H9 (cell line): ENCODE measurements at regions not wholly inside any gene's neighbourhood (a gene's known extent, or its start where the extent isn't known, plus 50 kb on each side); places are given as distances from the start of the nearest gene placed in this dataset.

Experiments used
- DNase-seq: peaks from one replicate; pipeline ENCODE4 v3.0.0-alpha.2; 2017
- H2AFZ ChIP-seq: one replicate; pipeline ENCODE4 v1.6.1; 2013; ENCODE audit warnings: mild to moderate bottlenecking, low read length, control low read depth, moderate library complexity
- H2AK5ac ChIP-seq: 2 replicates; pipeline ENCODE4 v1.6.1; 2013; ENCODE audit warnings: low read length, control low read depth, mixed read lengths; ENCODE audit not compliant: insufficient read length
- H2BK120ac ChIP-seq: one replicate; pipeline ENCODE4 v1.6.1; 2013; ENCODE audit warnings: low read depth, mild to moderate bottlenecking, low read length, control low read depth, inconsistent platforms; ENCODE audit not compliant: poor library complexity, severe bottlenecking
- H2BK12ac ChIP-seq: 2 replicates; pipeline ENCODE4 v1.6.1; 2013; ENCODE audit warnings: low read length, control low read depth, mixed read lengths, low read depth; ENCODE audit not compliant: insufficient read length
- H2BK15ac ChIP-seq: 2 replicates; pipeline ENCODE4 v1.6.1; 2013; ENCODE audit warnings: low read depth, low read length, control low read depth
- H2BK20ac ChIP-seq: one replicate; pipeline ENCODE4 v1.6.1; 2013; ENCODE audit warnings: low read depth, mild to moderate bottlenecking, low read length, control low read depth, inconsistent platforms; ENCODE audit not compliant: poor library complexity, severe bottlenecking
- H2BK5ac ChIP-seq: 2 replicates; pipeline ENCODE4 v1.6.1; 2013; ENCODE audit warnings: low read length, control low read depth, mixed read lengths; ENCODE audit not compliant: insufficient read length
- H3K14ac ChIP-seq: 2 replicates; pipeline ENCODE4 v1.6.1; 2013; ENCODE audit warnings: low read length, control low read depth; ENCODE audit not compliant: insufficient read depth
- H3K18ac ChIP-seq: 2 replicates; pipeline ENCODE4 v1.6.1; 2013; ENCODE audit warnings: low read depth, mild to moderate bottlenecking, mixed read lengths, low read length, control low read depth; ENCODE audit not compliant: insufficient read length
- H3K23ac ChIP-seq: 2 replicates; pipeline ENCODE4 v1.6.1; 2013; ENCODE audit warnings: low read length, control low read depth, mixed read lengths, low read depth; ENCODE audit not compliant: insufficient read length
- H3K23me2 ChIP-seq: 2 replicates; pipeline ENCODE4 v1.6.1; 2013; ENCODE audit warnings: low read depth, mild to moderate bottlenecking, mixed read lengths, low read length, control low read depth; ENCODE audit not compliant: insufficient read length, poor library complexity, severe bottlenecking
- H3K27ac ChIP-seq: 2 replicates; pipeline ENCODE4 v1.5.1; 2013; ENCODE audit warnings: low read length, control low read depth, mixed read lengths, low read depth; ENCODE audit not compliant: insufficient read length
- H3K27me3 ChIP-seq: 2 replicates; pipeline ENCODE4 v1.6.1; 2013; ENCODE audit warnings: low read length, control low read depth, inconsistent platforms; ENCODE audit not compliant: insufficient read depth
- H3K4ac ChIP-seq: 2 replicates; pipeline ENCODE4 v1.6.1; 2013; ENCODE audit warnings: low read depth, mild to moderate bottlenecking, control low read depth, inconsistent platforms, low read length, moderate library complexity
- H3K4me1 ChIP-seq: 2 replicates; pipeline ENCODE4 v1.6.1; 2013; ENCODE audit warnings: low read length, control low read depth, inconsistent platforms; ENCODE audit not compliant: insufficient read depth
- H3K4me2 ChIP-seq: 2 replicates; pipeline ENCODE4 v1.6.1; 2013; ENCODE audit warnings: low read length, control low read depth, mixed read lengths; ENCODE audit not compliant: insufficient read length, insufficient read depth
- H3K56ac ChIP-seq: 2 replicates; pipeline ENCODE4 v1.6.1; 2013; ENCODE audit warnings: low read depth, mild to moderate bottlenecking, mixed read lengths, low read length, control low read depth; ENCODE audit not compliant: insufficient read length
- H3K79me1 ChIP-seq: 2 replicates; pipeline ENCODE4 v1.6.1; 2013; ENCODE audit warnings: low read depth, mild to moderate bottlenecking, moderate library complexity, low read length, control low read depth, inconsistent platforms; ENCODE audit not compliant: insufficient read depth, poor library complexity, severe bottlenecking
- H3K79me2 ChIP-seq: 2 replicates; pipeline ENCODE4 v1.6.1; 2013; ENCODE audit warnings: low read length, control low read depth, inconsistent platforms; ENCODE audit not compliant: insufficient read depth
- H3K9ac ChIP-seq: 2 replicates; pipeline ENCODE4 v1.6.1; 2013; ENCODE audit warnings: low read length, control low read depth, mixed read lengths; ENCODE audit not compliant: insufficient read length; ENCODE audit errors: extremely low read depth
- H3K9me3 ChIP-seq: one replicate; pipeline ENCODE4 v1.6.1; 2013; ENCODE audit warnings: low read depth, low read length, inconsistent platforms; ENCODE audit not compliant: control insufficient read depth
- H3T11ph ChIP-seq: one replicate; pipeline ENCODE4 v1.6.1; 2013; ENCODE audit warnings: mild to moderate bottlenecking, low read length, control low read depth, inconsistent platforms
- H4K20me1 ChIP-seq: one replicate; pipeline ENCODE4 v1.6.1; 2013; ENCODE audit not compliant: control insufficient read depth, insufficient read length, insufficient read depth
- H4K5ac ChIP-seq: 2 replicates; pipeline ENCODE4 v1.6.1; 2013; ENCODE audit warnings: low read depth, mild to moderate bottlenecking, mixed read lengths, low read length, control low read depth; ENCODE audit not compliant: insufficient read length
- H4K8ac ChIP-seq: replicated peaks from 2 replicates; pipeline ENCODE4 v1.6.1; 2013; ENCODE audit warnings: low read length, control low read depth, mixed read lengths, low read depth; ENCODE audit not compliant: insufficient read length
- H4K91ac ChIP-seq: 2 replicates; pipeline ENCODE4 v1.6.1; 2013; ENCODE audit warnings: low read depth, mild to moderate bottlenecking, moderate library complexity, mixed read lengths, low read length, control low read depth; ENCODE audit not compliant: insufficient read length
- H3K27ac Mint-ChIP-seq, 3 experiments: 2 replicates in 2 of 3; 3 replicates in 1 of 3; pipeline ENCODE4 v1.8.0; 2020 to 2021; ENCODE audit warnings: mixed read lengths in 3 of 3, mild to moderate bottlenecking in 1 of 3, moderate library complexity in 1 of 3
- H3K27me3 Mint-ChIP-seq: 2 replicates; pipeline ENCODE4 v1.8.0; 2021; ENCODE audit warnings: low read depth, mild to moderate bottlenecking, moderate library complexity, mixed read lengths
- H3K36me3 Mint-ChIP-seq, 3 experiments: 2 replicates in 2 of 3; 3 replicates in 1 of 3; pipeline ENCODE4 v1.8.0; 2020 to 2021; ENCODE audit warnings: low read depth in 3 of 3, mixed read lengths in 3 of 3; ENCODE audit not compliant: insufficient read depth in 1 of 3
- H3K4me1 Mint-ChIP-seq, 2 experiments: 2 replicates each; pipeline ENCODE4 v1.8.0; 2020; ENCODE audit warnings: mixed read lengths in 2 of 2
- H3K4me3 Mint-ChIP-seq, 2 experiments: 2 replicates in 1 of 2; 3 replicates in 1 of 2; pipeline ENCODE4 v1.8.0; 2020 to 2021; ENCODE audit warnings: mild to moderate bottlenecking in 2 of 2, mixed read lengths in 2 of 2, moderate library complexity in 1 of 2
- H3K9me3 Mint-ChIP-seq, 2 experiments: 2 replicates in 1 of 2; 3 replicates in 1 of 2; pipeline ENCODE4 v1.8.0; 2020; ENCODE audit warnings: mild to moderate bottlenecking in 2 of 2, mixed read lengths in 2 of 2, moderate library complexity in 1 of 2
- WGBS: extraction: QIAGEN DNeasy Blood & Tissue Kit; methylation state at CpG from one replicate; pipeline ENCODE4 v1.1.7; 2013; ENCODE audit warnings: missing lambda C conversion rate, low lambda C conversion rate, mixed read lengths; ENCODE audit not compliant: insufficient read length; ENCODE audit errors: extremely low coverage; 5-methylcytosine and 5-hydroxymethylcytosine counted together
- TF ChIP-seq, protein P1 (sequence below): fragments of 200-600 bp; sonication (generic); conservative IDR thresholded peaks from 3 replicates; pipeline ENCODE4 v1.8.0; 2021; ENCODE audit warnings: antibody characterized with exemption, mild to moderate bottlenecking

DNA sequence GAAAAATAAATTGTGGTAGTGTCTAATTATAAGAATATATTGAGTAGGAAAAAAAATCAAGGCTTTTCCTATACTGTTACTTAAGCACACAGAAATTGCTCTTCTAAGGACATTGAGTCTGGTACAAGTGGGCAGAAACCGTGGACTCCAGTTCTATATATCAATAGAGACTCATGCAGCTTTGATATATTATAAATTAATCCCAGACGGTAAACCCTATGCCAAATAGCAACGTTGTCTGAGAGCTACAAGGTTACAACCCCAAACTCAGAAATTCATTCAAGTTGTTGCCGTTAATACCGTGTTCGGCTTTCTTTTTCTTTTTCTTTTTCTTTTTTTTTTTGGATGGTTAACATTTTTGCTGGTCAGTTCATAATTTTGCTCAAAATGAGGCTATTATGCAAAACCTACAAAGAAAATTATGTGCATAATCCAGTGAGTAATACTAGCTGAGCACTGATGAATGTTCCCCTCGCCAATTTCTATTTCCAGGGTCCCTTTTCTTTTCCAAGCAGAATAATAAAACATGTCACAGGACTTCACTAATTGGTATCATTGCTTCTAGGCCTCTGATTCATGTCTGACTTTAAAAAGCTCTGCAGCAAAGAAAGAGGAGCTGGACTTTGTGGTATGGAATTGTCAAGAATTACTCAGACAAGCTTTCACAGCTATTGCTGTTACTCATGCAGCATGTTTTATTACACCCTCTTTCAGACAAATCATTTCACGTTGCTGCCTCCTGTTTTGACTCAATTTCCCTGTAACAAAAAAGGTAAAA is 737.7 kb downstream of the NLGN4X start:
- H3K56ac ChIP-seq, result no peak overlapping the region
- no peak overlapping the region for H3K9ac ChIP-seq
- Mint-ChIP-seq H3K36me3 (peaks cover 0 to 2% (median 1%) of the 10 kb centered on the region in 3 experiments; a peak in 2 of 7 replicates), H3K27me3 (no peaks in the 10 kb centered on the region), H3K4me1 (no peaks in the 10 kb centered on the region), H3K9me3 (peaks cover 0 to 4% of the 10 kb centered on the region in 2 experiments; a peak in 2 of 5 replicates), H3K27ac (no peak overlapping the region), H3K4me3 (no peak overlapping the region)
- no peak overlapping the region for H3K14ac ChIP-seq
- H2BK5ac ChIP-seq, result no peak overlapping the region
- H3K23me2 ChIP-seq, result no peaks in the 10 kb centered on the region
- no peaks in the 10 kb centered on the region for H3K79me1 ChIP-seq
- no peak overlapping the region for H4K8ac ChIP-seq
- no peak for DNase-seq
- no peak overlapping the region for H2BK12ac ChIP-seq
- no peak overlapping the region for H4K5ac ChIP-seq
- no peaks in the 10 kb centered on the region for H3K4me1 ChIP-seq
- H3T11ph ChIP-seq, result no peak overlapping the region
- WGBS, result no CpG with 5 or more reads among the region's 8 CpGs
- H3K18ac ChIP-seq, result no peak overlapping the region
- no peak overlapping the region for H4K91ac ChIP-seq
- H3K4ac ChIP-seq, result no peak overlapping the region
- no peaks in the 10 kb centered on the region for H3K9me3 ChIP-seq
- no peaks in the 10 kb centered on the region for H3K27me3 ChIP-seq
- H3K23ac ChIP-seq, result no peak overlapping the region
- H4K20me1 ChIP-seq, result no peaks in the 10 kb centered on the region
- H2AFZ ChIP-seq, result no peak overlapping the region
- H3K27ac ChIP-seq, result no peak overlapping the region
- no peak overlapping the region for H2BK120ac ChIP-seq
- TF ChIP-seq, protein P1, sequence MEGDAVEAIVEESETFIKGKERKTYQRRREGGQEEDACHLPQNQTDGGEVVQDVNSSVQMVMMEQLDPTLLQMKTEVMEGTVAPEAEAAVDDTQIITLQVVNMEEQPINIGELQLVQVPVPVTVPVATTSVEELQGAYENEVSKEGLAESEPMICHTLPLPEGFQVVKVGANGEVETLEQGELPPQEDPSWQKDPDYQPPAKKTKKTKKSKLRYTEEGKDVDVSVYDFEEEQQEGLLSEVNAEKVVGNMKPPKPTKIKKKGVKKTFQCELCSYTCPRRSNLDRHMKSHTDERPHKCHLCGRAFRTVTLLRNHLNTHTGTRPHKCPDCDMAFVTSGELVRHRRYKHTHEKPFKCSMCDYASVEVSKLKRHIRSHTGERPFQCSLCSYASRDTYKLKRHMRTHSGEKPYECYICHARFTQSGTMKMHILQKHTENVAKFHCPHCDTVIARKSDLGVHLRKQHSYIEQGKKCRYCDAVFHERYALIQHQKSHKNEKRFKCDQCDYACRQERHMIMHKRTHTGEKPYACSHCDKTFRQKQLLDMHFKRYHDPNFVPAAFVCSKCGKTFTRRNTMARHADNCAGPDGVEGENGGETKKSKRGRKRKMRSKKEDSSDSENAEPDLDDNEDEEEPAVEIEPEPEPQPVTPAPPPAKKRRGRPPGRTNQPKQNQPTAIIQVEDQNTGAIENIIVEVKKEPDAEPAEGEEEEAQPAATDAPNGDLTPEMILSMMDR, result no peak
- H2BK20ac ChIP-seq, result no peak overlapping the region
- H2BK15ac ChIP-seq, result no peak overlapping the region
- H3K79me2 ChIP-seq, result no peaks in the 10 kb centered on the region
- H3K4me2 ChIP-seq, result no peak overlapping the region
- no peak overlapping the region for H2AK5ac ChIP-seq
